ENCODE measurements at regions not wholly inside any gene's neighbourhood (a gene's known extent, or its start where the extent isn't known, plus 50 kb on each side); places are given as distances from the start of the nearest gene placed in this dataset.

DNA sequence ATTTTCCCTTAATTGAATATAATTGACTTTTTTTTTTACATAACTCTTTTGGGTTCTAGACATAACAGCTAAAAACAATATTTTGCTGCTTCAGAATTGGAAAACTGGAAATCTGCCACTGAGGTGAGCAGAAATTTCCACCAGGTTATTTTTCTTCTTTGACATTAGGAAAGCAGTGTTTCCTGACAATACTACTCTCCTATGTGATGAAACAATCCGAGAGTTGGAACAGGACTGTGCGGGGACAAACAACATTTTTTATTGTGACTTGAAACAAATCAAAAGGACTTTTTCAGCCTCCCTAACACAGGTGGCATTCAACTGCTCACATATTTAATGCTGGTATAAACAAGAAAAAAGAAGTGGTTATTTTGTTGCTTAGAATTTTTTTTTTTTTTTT, 237.2 kb downstream of the RNF152 start:
- TF ChIP-seq, protein P1, sequence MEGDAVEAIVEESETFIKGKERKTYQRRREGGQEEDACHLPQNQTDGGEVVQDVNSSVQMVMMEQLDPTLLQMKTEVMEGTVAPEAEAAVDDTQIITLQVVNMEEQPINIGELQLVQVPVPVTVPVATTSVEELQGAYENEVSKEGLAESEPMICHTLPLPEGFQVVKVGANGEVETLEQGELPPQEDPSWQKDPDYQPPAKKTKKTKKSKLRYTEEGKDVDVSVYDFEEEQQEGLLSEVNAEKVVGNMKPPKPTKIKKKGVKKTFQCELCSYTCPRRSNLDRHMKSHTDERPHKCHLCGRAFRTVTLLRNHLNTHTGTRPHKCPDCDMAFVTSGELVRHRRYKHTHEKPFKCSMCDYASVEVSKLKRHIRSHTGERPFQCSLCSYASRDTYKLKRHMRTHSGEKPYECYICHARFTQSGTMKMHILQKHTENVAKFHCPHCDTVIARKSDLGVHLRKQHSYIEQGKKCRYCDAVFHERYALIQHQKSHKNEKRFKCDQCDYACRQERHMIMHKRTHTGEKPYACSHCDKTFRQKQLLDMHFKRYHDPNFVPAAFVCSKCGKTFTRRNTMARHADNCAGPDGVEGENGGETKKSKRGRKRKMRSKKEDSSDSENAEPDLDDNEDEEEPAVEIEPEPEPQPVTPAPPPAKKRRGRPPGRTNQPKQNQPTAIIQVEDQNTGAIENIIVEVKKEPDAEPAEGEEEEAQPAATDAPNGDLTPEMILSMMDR (IDR thresholded peaks at IDR 0.05): no peak
- POLR2A ChIA-PET: no interaction called here
- no peak for DNase-seq
- no peak for ATAC-seq
- H3K27me3 Mint-ChIP-seq: peaks cover 1% of the 10 kb centered on the region
- no peaks in the 10 kb centered on the region for H3K9me3 Mint-ChIP-seq
- H3K4me3 Mint-ChIP-seq: no peak overlapping the region
- H3K4me1 Mint-ChIP-seq (ENCODE audit: low read depth): no peaks in the 10 kb centered on the region
- CTCF ChIA-PET: no interaction called here
- intact Hi-C loops (cut with micrococcal nuclease): no loop called here
- no peaks in the 10 kb centered on the region for H3K36me3 Mint-ChIP-seq (ENCODE audit: low read depth)
- no peak overlapping the region for H3K27ac Mint-ChIP-seq

DNA sequence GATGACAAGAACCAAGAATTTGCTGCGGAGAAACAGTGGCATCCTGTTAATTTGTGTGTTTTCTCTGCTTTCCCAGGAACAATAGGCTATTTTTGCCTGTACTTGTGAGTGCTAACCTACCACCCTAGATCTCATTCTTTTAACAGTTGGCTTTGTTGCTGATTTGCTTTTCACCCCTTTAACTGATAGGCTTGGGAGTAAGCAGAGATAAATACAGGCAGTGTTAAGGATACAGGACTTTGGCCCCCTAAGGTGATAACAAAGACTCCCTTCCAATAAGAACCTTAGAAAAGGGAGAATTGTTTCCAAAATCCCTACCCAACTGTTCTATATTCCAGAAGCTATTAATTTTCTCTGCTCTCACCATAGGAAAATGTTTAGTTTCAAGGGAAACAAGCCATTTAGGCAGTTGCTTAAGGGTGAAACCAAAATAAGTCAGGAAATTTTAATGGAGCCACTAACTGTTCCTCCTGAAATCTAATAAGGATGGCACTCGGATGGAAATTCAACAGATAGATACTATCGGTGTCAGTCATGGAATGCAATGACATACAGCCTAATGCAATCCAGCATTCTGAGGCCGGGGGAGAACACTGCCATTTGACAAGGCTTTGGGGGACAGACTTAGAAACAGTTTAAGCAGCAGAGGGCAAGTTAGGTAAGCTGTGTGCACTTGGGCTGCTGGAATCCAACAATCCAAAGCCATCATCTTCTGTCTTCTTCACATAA, 238.8 kb downstream of the RNF152 start:
- H3K4me3 Mint-ChIP-seq: no peak overlapping the region
- no peak for ATAC-seq
- intact Hi-C loops (cut with micrococcal nuclease): no loop called here
- CTCF ChIA-PET: no interaction called here
- no peaks in the 10 kb centered on the region for H3K9me3 Mint-ChIP-seq
- peaks cover 4% of the 10 kb centered on the region for H3K27me3 Mint-ChIP-seq
- H3K27ac Mint-ChIP-seq: no peak overlapping the region
- H3K4me1 Mint-ChIP-seq (ENCODE audit: low read depth): no peaks in the 10 kb centered on the region
- no peak for DNase-seq
- POLR2A ChIA-PET: no interaction called here
- H3K36me3 Mint-ChIP-seq (ENCODE audit: low read depth): no peaks in the 10 kb centered on the region
- TF ChIP-seq, protein P1 (IDR thresholded peaks at IDR 0.05): no peak

DNA sequence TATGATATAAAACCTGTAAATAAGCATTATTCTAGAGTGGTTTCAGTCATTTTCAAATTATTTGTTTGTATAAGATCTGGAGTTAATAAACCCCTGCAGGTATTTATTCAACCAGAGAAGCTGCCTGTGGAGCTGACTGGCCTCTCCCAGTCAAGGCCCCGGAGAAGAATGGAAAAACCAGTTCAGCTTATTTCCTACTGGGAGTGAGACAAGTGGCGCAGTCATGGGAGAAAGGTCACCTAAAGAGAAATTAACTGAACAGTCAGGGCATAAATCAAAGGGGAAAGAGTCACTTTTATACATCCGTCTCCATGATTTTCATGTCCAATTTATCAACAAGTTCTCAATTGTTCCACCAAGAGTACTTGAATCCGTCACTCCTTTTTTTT, 240.9 kb downstream of the RNF152 start:
- intact Hi-C loops (cut with micrococcal nuclease): no loop called here

GRCh38 chr18:61651145-61651879, 241.5 kb downstream of the RNF152 start:
- Mint-ChIP-seq H3K4me1 (ENCODE audit: low read depth) (no peaks in the 10 kb centered on the region), H3K36me3 (ENCODE audit: low read depth) (no peaks in the 10 kb centered on the region), H3K27me3 (peaks cover 5% of the 10 kb centered on the region), H3K9me3 (no peaks in the 10 kb centered on the region), H3K4me3 (no peak overlapping the region), H3K27ac (no peak overlapping the region)
- TF ChIP-seq, protein P1 (IDR thresholded peaks at IDR 0.05): no peak
- DNase-seq (no peak), ATAC-seq (no peak)
- intact Hi-C loops (cut with micrococcal nuclease): no loop called here
- POLR2A ChIA-PET: no interaction called here
- CTCF ChIA-PET: interaction anchor here (0.9 kb wide), 1 partner anchor 12 kb away, joined by 3 read pairs; no protein-coding TSS in a partner anchor

More for the DNA sequence above, 240.9 kb downstream of the RNF152 start:
- ATAC-seq (no peak), DNase-seq (no peak)
- TF ChIP-seq, protein P1 (IDR thresholded peaks at IDR 0.05): no peak
- Mint-ChIP-seq H3K4me1 (ENCODE audit: low read depth) (no peaks in the 10 kb centered on the region), H3K27ac (no peak overlapping the region), H3K4me3 (no peak overlapping the region), H3K36me3 (ENCODE audit: low read depth) (no peaks in the 10 kb centered on the region), H3K9me3 (no peaks in the 10 kb centered on the region), H3K27me3 (peaks cover 5% of the 10 kb centered on the region)
- CTCF ChIA-PET: no interaction called here
- POLR2A ChIA-PET: no interaction called here

DNA sequence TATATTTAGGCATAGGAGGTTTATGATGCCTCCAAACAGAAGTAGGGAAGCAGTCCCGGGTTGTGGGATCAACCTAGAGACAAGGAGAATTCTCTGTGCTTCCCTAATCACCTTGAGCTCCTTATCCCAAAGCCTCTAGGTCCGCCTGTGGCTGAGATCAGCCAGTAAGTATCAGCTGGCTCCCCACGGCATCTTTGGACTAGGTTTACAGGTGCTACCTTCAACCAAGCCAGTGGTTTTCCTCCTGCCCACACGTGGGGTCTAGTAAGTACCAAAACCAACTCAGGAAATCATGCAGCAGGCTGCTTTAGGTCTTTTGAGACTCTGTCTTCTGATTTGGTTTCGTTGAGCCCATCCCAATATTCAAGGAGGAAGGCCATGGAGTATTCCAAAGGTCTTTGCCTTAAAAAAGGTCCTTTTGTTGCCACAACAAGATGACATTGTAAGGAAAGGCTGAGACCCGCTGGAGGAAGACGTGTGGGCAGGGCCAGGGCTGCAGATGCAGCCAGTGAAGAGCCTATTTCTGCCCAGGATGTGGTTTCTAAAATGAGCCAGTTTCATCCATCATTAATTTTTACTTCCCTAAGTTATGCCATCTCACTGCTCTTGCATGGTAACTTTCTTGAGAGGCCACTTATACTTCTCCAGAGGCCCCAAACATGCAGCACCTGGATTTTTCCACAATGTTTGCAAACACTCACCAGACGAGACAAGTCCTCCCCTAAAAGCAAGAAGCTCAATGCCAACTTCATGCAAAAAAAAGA, 248.7 kb downstream of the RNF152 start:
- H3K36me3 Mint-ChIP-seq (ENCODE audit: low read depth): no peaks in the 10 kb centered on the region
- no peak overlapping the region for H3K4me3 Mint-ChIP-seq
- intact Hi-C loops (cut with micrococcal nuclease): no loop called here
- no peak for DNase-seq
- ChIA-PET POLR2A (no interaction called here), CTCF (no interaction called here)
- peaks cover 3% of the 10 kb centered on the region for H3K4me1 Mint-ChIP-seq (ENCODE audit: low read depth)
- ATAC-seq: no peak
- H3K27me3 Mint-ChIP-seq: peaks cover 16% of the 10 kb centered on the region
- H3K9me3 Mint-ChIP-seq: no peaks in the 10 kb centered on the region
- H3K27ac Mint-ChIP-seq: no peak overlapping the region
- TF ChIP-seq, protein P1 (IDR thresholded peaks at IDR 0.05): no peak
